CD4-positive, alpha-beta T cell (primary cell): ENCODE measurements at regions not wholly inside any gene's neighbourhood (a gene's known extent, or its start where the extent isn't known, plus 50 kb on each side); places are given as distances from the start of the nearest gene placed in this dataset.

Experiments used
- ATAC-seq: fragments of 200-7000 bp; cut with Tn5 transposase; one replicate; pipeline ENCODE4 v1.10.0; 2022; ENCODE audit warnings: mild to moderate bottlenecking; ENCODE audit not compliant: poor library complexity
- CTCF ChIA-PET: fragments of 350-600 bp; sonication (Branson Sonifier 250); formaldehyde crosslinking; loops from one replicate; lab custom pipeline; 2021; ENCODE audit warnings: antibody characterized with exemption, inconsistent platforms; lab: Charles Lee
- POLR2A ChIA-PET: fragments of 350-600 bp; sonication (Branson Sonifier 250); formaldehyde crosslinking; loops from one replicate; lab custom pipeline; 2021; ENCODE audit warnings: antibody characterized with exemption, inconsistent platforms; lab: Charles Lee
- DNase-seq, 14 experiments: peaks; one replicate each; pipeline ENCODE4 v3.0.0-alpha.2; 2013 to 2020; ENCODE audit warnings: mixed read lengths in 2 of 14
- H3K27ac ChIP-seq, 2 donors: one replicate each; pipeline versions ENCODE4 v1.5.1 to v1.7.0; 2013; ENCODE audit warnings: low read length in 2 of 2, low read depth in 1 of 2, mild to moderate bottlenecking in 1 of 2
- H3K27me3 ChIP-seq, 2 experiments: 1 replicate in 1 of 2; 2 replicates in 1 of 2; pipeline versions ENCODE4 v1.6.1 to v1.7.0; 2013; ENCODE audit warnings: low read length in 2 of 2, control low read depth in 1 of 2, mild to moderate bottlenecking in 1 of 2, moderate library complexity in 1 of 2; ENCODE audit not compliant: insufficient read depth in 2 of 2, control insufficient read depth in 1 of 2
- H3K36me3 ChIP-seq: one replicate; pipeline ENCODE4 v1.6.1; 2013; ENCODE audit warnings: low read length, control low read depth; ENCODE audit not compliant: insufficient read depth
- H3K4me1 ChIP-seq: one replicate; pipeline ENCODE4 v1.6.1; 2013; ENCODE audit warnings: low read length, control low read depth; ENCODE audit not compliant: insufficient read depth
- H3K4me3 ChIP-seq: one replicate; pipeline ENCODE4 v1.5.1; 2013; ENCODE audit warnings: mild to moderate bottlenecking, low read length, moderate library complexity
- H3K9me3 ChIP-seq, 2 experiments: 1 replicate in 1 of 2; 2 replicates in 1 of 2; pipeline versions ENCODE4 v1.6.1 to v1.7.0; 2013; ENCODE audit warnings: low read length in 2 of 2, mild to moderate bottlenecking in 2 of 2, control low read depth in 1 of 2, moderate library complexity in 1 of 2; ENCODE audit not compliant: control insufficient read depth in 1 of 2, insufficient read depth in 1 of 2
- H3K27ac Mint-ChIP-seq: one replicate; pipeline ENCODE4 v1.8.0; 2020; ENCODE audit warnings: mixed read lengths
- H3K27me3 Mint-ChIP-seq: one replicate; pipeline ENCODE4 v1.8.0; 2021; ENCODE audit warnings: mixed read lengths
- H3K36me3 Mint-ChIP-seq: one replicate; pipeline ENCODE4 v1.8.0; 2021; ENCODE audit warnings: low read depth, mixed read lengths
- H3K4me1 Mint-ChIP-seq: one replicate; pipeline ENCODE4 v1.8.0; 2021; ENCODE audit warnings: low read depth, mixed read lengths
- H3K4me3 Mint-ChIP-seq: one replicate; pipeline ENCODE4 v1.8.0; 2020; ENCODE audit warnings: mild to moderate bottlenecking, mixed read lengths
- H3K9me3 Mint-ChIP-seq: one replicate; pipeline ENCODE4 v1.8.0; 2020; ENCODE audit warnings: mixed read lengths
- CTCF ChIP-seq: fragments of 200-600 bp; IDR thresholded peaks from one replicate; pipeline ENCODE4 v1.8.0; 2022; ENCODE audit warnings: antibody characterized with exemption, mild to moderate bottlenecking
- intact Hi-C, 2 experiments: fragments of 100-400 bp; cut with DNase I in 1 of 2; cut with micrococcal nuclease in 1 of 2; formaldehyde crosslinking; loops; one replicate each; pipeline versions ENCODE4 v1.15.1 to v1.9.0; 2023 to 2025; cut with DNase I, micrococcal nuclease

GRCh38 chr2:14306268-14306861 lies 326.2 kb upstream of the LRATD1 start:
- Mint-ChIP-seq H3K4me1 (no peaks in the 10 kb centered on the region), H3K27ac (no peak overlapping the region), H3K27me3 (no peaks in the 10 kb centered on the region), H3K36me3 (no peaks in the 10 kb centered on the region), H3K4me3 (no peak overlapping the region), H3K9me3 (peaks cover 9% of the 10 kb centered on the region)
- no peaks in the 10 kb centered on the region for H3K27me3 ChIP-seq
- no peak overlapping the region for H3K4me3 ChIP-seq
- peaks cover 0 to 7% of the 10 kb centered on the region in 2 experiments for H3K9me3 ChIP-seq
- DNase-seq (no peak), ATAC-seq (no peak)
- intact Hi-C loops = no loop called here
- H3K4me1 ChIP-seq = no peaks in the 10 kb centered on the region
- no peaks in the 10 kb centered on the region for H3K36me3 ChIP-seq
- POLR2A ChIA-PET = no interaction called here
- CTCF ChIA-PET = no interaction called here
- no peak for TF ChIP-seq CTCF
- no peak overlapping the region for H3K27ac ChIP-seq

- intact Hi-C loops = no loop called here
- H3K27ac Mint-ChIP-seq = no peak overlapping the region
- ATAC-seq = no peak
- H3K27ac ChIP-seq = no peak overlapping the region
- ChIA-PET POLR2A (no interaction called here), CTCF (no interaction called here)
- no peak overlapping the region for H3K4me3 Mint-ChIP-seq
- no peaks in the 10 kb centered on the region for H3K4me1 ChIP-seq
- H3K27me3 Mint-ChIP-seq = no peaks in the 10 kb centered on the region
- no peaks in the 10 kb centered on the region for H3K27me3 ChIP-seq
- no peaks in the 10 kb centered on the region for H3K36me3 ChIP-seq
- H3K36me3 Mint-ChIP-seq = no peaks in the 10 kb centered on the region
- H3K4me1 Mint-ChIP-seq = no peaks in the 10 kb centered on the region
- H3K9me3 Mint-ChIP-seq = peaks cover 4% of the 10 kb centered on the region
- H3K4me3 ChIP-seq = no peak overlapping the region
- DNase-seq = no peak
- peaks cover 0 to 7% of the 10 kb centered on the region in 2 experiments for H3K9me3 ChIP-seq
- no peak for TF ChIP-seq CTCF
Observed at GRCh38 chr2:14313341-14313740, 319.2 kb upstream of the LRATD1 start.

GRCh38 chr2:14316594-14316993 lies 315.9 kb upstream of the LRATD1 start:
- H3K27ac ChIP-seq = no peak overlapping the region
- ChIA-PET POLR2A (no interaction called here), CTCF (no interaction called here)
- H3K4me1 Mint-ChIP-seq = no peaks in the 10 kb centered on the region
- ATAC-seq (no peak), DNase-seq (no peak)
- H3K4me3 Mint-ChIP-seq = no peak overlapping the region
- no peaks in the 10 kb centered on the region for H3K36me3 ChIP-seq
- H3K9me3 ChIP-seq = peaks cover 0 to 3% of the 10 kb centered on the region in 2 experiments
- no peak for TF ChIP-seq CTCF
- no peak overlapping the region for H3K4me3 ChIP-seq
- no peaks in the 10 kb centered on the region for H3K36me3 Mint-ChIP-seq
- H3K27me3 ChIP-seq = no peaks in the 10 kb centered on the region
- peaks cover 2% of the 10 kb centered on the region for H3K9me3 Mint-ChIP-seq
- no peaks in the 10 kb centered on the region for H3K4me1 ChIP-seq
- intact Hi-C loops = no loop called here
- no peaks in the 10 kb centered on the region for H3K27me3 Mint-ChIP-seq
- no peak overlapping the region for H3K27ac Mint-ChIP-seq
